Right lobe of liver (tissue), 4 donors: ENCODE measurements at regions not wholly inside any gene's neighbourhood (a gene's known extent, or its start where the extent isn't known, plus 50 kb on each side); places are given as distances from the start of the nearest gene placed in this dataset.

Experiments
- CTCF ChIP-seq, 4 donors: fragments of 200-600 bp in 3 of 4; fragments of 450-650 bp in 1 of 4; IDR thresholded peaks; one replicate each; pipeline versions ENCODE4 v1.5.1 to v1.8.0; 2016 to 2022; ENCODE audit warnings: antibody characterized with exemption in 4 of 4, mild to moderate bottlenecking in 2 of 4
- POLR2A ChIP-seq: fragments of 450-650 bp; IDR thresholded peaks from one replicate; pipeline ENCODE4 v1.6.1; 2017; ENCODE audit warnings: antibody characterized with exemption, mild to moderate bottlenecking
- donor health status: DM: no; HTN: no; CAD: no.
- donor health status: DM: no; HTN: no; CAD: no.
- donor health status: DM: no; HTN: yes; CAD: no.

- TF ChIP-seq POLR2A = no peak
- no peak for TF ChIP-seq CTCF (IDR thresholded peaks at IDR 0.05)
These were observed 413.5 kb upstream of the SEMA3D start for GRCh38 chr7:85600395-85600794.
